ENCODE measurements at regions not wholly inside any gene's neighbourhood (a gene's known extent, or its start where the extent isn't known, plus 50 kb on each side); places are given as distances from the start of the nearest gene placed in this dataset.
"Not testable (repeated sequence)": the region's sequence is repeated elsewhere in the genome, so short reads cannot be mapped to it uniquely, and the experiment has no call there.

DNA sequence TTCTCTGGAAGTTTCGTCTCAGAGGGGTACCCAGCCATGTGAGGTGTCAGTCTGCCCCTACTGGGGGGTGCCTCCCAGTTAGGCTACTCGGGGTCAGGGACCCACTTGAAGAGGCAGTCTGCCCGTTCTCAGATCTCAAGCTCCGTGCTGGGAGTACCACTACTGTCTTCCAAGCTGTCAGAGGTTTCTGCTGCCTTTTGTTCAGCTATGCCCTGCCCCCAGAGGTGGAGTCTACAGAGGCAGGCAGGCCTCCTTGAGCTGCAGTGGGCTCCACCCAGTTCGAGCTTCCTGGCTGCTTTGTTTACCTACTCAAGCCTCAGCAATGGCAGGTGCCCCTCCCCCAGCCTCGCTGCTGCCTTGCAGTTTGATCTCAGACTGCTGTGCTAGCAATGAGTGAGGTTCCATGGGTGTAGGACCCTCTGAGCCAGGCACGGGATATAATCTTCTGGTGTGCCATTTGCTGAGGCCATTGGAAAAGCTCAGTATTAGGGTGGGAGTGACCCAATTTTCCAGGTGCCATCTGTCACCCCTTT is 71.0 kb upstream of the SH3GLB1 start:
- not testable (repeated sequence) for DNase-seq

DNA sequence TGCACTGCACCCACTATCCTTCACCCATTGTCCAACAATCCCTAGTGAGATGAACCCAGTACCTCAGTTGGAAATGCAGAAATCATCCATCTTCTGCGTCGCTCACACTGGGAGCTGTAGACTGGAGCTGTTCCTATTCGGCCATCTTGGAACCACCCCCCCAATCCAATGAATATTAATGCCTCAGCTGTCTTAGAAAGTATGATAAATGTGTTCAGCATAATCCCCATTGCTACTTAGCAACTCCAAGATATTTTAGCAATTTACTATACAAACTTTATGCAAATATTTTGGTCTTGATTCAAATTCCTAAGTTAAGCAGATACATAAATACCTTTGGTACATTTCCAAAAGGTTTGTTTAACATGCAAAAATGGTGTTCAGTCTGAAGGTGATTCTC is 70.5 kb upstream of the SH3GLB1 start:
- DNase-seq = no peak

DNA sequence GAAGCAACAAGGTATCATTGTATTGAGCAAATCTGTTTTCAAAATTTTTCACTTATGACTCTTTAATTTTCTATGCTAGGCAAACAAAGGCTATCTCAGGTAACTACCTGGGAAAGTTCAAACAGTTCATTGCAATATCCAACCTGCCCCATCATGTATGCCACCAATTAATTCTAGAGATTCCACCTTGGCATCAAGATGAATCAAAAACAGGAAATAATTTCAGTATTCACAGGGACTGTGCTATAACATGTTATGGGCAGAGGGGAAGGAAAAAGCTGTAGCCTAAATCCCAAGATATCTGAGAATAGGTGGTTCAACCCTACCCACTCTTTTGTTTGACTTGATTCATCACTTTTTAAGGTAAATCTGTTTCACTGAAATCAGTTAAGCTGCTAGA is 67.5 kb upstream of the SH3GLB1 start:
- no peak for DNase-seq

DNA sequence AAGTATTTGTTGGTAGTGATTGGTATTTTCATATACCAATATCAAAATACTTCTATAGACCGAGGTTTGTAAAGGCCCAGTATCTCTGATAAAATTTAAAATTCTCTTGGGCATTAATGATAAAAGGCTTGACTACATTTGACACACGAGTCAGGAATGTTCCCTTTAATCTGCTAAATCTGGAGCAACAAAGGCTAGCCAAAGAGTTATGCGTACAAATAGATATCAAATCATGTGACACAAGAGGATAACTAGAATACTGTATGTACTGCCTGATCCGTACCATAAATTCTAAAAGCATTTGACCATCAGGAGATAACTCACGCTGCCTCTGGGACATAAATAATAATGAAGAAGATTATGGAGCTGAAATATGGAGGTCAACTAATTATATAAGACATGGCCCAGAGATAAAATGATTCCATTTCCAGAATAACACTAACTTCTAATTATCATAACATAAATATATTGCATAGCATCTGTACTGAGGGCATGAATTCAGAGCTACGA is 64.2 kb upstream of the SH3GLB1 start:
- DNase-seq = no peak

DNA sequence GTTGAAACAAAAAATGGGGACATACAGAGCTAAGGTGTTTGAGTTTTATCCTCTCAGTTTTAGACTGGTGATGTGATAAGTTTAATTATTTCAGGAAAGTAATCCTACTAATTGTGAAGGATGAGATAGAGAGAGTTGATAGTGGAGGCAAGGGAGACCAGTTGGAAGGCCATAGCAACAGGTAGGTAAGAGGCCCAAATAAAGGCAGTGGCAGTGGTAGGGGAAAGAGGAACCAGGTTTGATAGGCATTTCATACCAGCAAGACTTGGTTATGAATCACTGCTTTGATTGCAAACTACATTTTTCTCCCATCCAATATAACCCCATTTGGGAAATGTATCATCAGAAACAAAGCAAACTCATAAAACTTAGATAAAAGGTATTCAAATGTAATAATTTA is 63.1 kb upstream of the SH3GLB1 start:
- DNase-seq = no peak

DNA sequence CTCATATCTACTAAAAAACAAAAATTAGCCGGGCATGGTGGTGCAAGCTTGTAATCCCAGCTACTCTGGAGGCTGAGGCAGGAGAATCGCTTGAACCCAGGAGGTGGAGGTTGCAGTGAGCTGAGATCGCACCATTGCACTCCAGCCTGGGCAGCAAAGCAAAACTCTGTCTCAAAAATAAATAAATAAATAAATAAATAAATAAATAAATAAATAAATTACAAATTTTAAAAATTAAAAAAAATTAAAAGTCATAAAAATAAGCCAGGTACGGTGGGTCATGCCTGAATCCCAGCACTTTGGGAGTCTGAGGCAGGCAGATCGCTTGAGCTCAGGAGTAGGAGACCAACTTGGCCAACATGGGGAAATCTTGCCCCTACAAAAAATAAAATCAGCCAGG is 59.7 kb upstream of the SH3GLB1 start:
- not testable (repeated sequence) for DNase-seq

DNA sequence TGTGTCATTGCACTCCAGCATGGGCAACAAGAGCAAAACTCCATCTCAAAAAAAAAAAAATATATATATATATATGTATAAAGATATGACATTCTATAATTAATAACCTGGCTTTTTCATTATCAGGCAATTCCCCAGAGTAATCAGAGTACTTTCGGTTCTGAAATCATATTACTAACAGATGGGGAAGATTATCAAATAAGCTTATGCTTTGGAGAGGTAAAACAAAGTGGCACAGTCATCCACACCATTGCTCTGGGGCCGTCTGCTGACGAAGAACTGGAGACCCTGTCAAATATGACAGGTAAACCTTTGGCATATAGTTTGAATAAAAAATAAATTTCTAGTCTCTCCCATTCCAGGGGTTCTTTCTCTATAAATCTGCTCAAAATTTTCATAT is 58.5 kb upstream of the SH3GLB1 start:
- DNase-seq = no peak

DNA sequence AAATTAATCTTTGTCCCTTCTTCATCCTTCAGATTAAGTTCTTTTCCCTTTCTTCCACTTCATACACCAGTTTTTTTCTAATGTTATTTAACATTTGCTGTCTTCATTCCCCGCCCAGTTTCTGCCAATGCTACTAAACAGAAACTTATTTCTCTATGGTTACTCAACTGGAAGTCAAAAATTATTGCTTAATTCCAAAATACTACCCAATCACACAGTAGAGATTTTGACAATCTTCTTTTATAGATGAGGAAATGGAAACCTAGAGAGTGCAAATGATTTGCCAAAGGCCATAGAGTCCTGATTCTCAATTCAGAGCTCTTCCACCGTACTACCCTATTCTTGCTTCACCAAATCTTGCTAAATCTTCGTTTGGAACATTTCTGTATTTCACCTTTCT is 58.1 kb upstream of the SH3GLB1 start:
- no peak for DNase-seq

DNA sequence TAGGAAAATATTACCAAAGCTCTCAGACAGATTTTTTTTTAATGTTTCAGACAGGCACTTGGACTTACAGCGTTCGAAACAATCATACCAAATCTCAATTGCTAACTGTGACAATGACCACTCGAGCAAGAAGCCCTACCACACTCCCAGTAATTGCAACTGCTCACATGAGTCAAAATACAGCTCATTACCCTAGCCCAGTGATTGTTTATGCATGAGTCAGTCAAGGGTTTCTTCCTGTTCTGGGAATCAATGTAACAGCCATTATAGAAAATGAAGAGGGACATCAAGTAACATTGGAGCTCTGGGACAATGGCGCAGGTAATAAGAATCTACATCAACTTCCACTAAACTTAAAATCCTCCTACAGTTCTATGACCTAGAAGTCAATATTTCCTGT is 56.1 kb upstream of the SH3GLB1 start:
- DNase-seq = peak; percentile 72

DNA sequence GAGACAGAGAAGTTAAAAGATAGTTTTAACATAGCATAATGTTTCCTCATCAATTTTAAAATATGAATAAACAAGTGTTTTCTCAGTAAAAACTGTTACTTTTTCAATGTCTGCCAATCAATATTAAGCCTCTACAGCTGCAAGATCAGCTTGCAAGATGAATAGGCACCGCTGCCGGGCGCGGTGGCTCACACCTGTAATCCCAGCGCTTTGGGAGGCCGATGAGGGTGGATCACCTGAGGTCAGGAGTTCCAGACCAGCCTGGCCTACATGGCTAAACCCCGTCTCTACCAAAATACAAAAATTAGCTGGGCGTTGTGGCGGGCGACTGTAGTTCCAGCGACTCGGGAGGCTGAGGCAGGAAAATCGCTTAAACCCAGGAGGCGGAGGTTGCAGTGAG is 54.8 kb upstream of the SH3GLB1 start:
- no peak for DNase-seq

DNA sequence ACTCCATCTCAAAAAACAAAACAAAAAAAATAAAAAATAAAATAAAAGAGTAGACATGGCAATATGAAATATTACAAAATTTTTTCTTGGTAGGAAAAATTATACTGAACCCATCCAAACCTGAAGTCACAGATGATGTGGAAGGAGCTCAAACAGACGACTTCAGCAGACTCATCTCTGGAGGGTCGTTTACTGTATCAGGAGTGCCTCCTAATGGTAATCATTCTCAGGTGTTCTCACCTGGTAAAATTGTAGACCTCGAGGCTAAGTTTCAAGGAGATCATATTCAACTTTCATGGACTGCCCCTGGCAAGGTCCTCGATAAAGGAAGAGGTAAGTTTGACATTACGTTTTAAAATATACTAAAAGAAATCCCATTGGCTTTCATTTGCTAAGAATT is 54.3 kb upstream of the SH3GLB1 start:
- DNase-seq = no peak
